SJSA1 (cell line): ENCODE measurements at regions not wholly inside any gene's neighbourhood (a gene's known extent, or its start where the extent isn't known, plus 50 kb on each side); places are given as distances from the start of the nearest gene placed in this dataset.

Experiments
- DNase-seq, 2 experiments: peaks; one replicate each; pipeline ENCODE4 v3.0.0-alpha.2; 2015 to 2020; ENCODE audit warnings: low spot score in 2 of 2, low read depth in 1 of 2
- H3K27ac ChIP-seq: fragments of 250-450 bp; sonication (Bioruptor Pico); 2 replicates; pipeline ENCODE4 v1.5.1; 2020; ENCODE audit warnings: mild to moderate bottlenecking, moderate library complexity
- H3K27me3 ChIP-seq: fragments of 250-450 bp; sonication (Bioruptor Pico); replicated peaks from 2 replicates; pipeline ENCODE4 v1.5.1; 2020; ENCODE audit warnings: mild to moderate bottlenecking, moderate library complexity
- H3K36me3 ChIP-seq: fragments of 250-450 bp; sonication (Bioruptor Pico); 2 replicates; pipeline ENCODE4 v1.5.1; 2020; ENCODE audit warnings: mild to moderate bottlenecking
- H3K4me1 ChIP-seq: fragments of 250-450 bp; sonication (Bioruptor Pico); replicated peaks from 2 replicates; pipeline ENCODE4 v1.6.1; 2021; ENCODE audit warnings: mild to moderate bottlenecking
- H3K4me3 ChIP-seq: fragments of 250-450 bp; sonication (Bioruptor Pico); 2 replicates; pipeline ENCODE4 v1.5.1; 2020; ENCODE audit warnings: mild to moderate bottlenecking
- H3K9me3 ChIP-seq: fragments of 250-450 bp; sonication (Bioruptor Pico); replicated peaks from 2 replicates; pipeline ENCODE4 v1.5.1; 2020; ENCODE audit warnings: mild to moderate bottlenecking

- Histone ChIP-seq H3K4me3 (no peak overlapping the region), H3K36me3 (no peaks in the 10 kb centered on the region), H3K4me1 (no peaks in the 10 kb centered on the region), H3K27me3 (no peaks in the 10 kb centered on the region), H3K9me3 (no peaks in the 10 kb centered on the region), H3K27ac (no peak overlapping the region)
- DNase-seq, result no peak
Measured at GRCh38 chr7:46244757-46245156, 323.7 kb upstream of the IGFBP3 start.

GRCh38 chr7:46243406-46243805, 322.3 kb upstream of the IGFBP3 start:
- H3K9me3 ChIP-seq, result no peaks in the 10 kb centered on the region
- no peak for DNase-seq
- H3K4me1 ChIP-seq, result no peaks in the 10 kb centered on the region
- H3K27ac ChIP-seq, result no peak overlapping the region
- no peak overlapping the region for H3K4me3 ChIP-seq
- no peaks in the 10 kb centered on the region for H3K27me3 ChIP-seq
- H3K36me3 ChIP-seq, result no peaks in the 10 kb centered on the region

GRCh38 chr7:46239846-46240245, 318.8 kb upstream of the IGFBP3 start:
- H3K9me3 ChIP-seq, result no peaks in the 10 kb centered on the region
- no peaks in the 10 kb centered on the region for H3K4me1 ChIP-seq
- no peak for DNase-seq
- H3K27ac ChIP-seq, result no peak overlapping the region
- H3K4me3 ChIP-seq, result no peak overlapping the region
- no peaks in the 10 kb centered on the region for H3K36me3 ChIP-seq
- H3K27me3 ChIP-seq, result no peaks in the 10 kb centered on the region

- H3K4me1 ChIP-seq, result no peaks in the 10 kb centered on the region
- no peak overlapping the region for H3K27ac ChIP-seq
- no peaks in the 10 kb centered on the region for H3K27me3 ChIP-seq
- DNase-seq, result no peak
- no peak overlapping the region for H3K4me3 ChIP-seq
- no peaks in the 10 kb centered on the region for H3K36me3 ChIP-seq
- no peaks in the 10 kb centered on the region for H3K9me3 ChIP-seq
Measured at GRCh38 chr7:46237466-46237865, 316.4 kb upstream of the IGFBP3 start.

- no peak overlapping the region for H3K27ac ChIP-seq
- H3K27me3 ChIP-seq, result no peaks in the 10 kb centered on the region
- H3K9me3 ChIP-seq, result no peaks in the 10 kb centered on the region
- no peak for DNase-seq
- no peaks in the 10 kb centered on the region for H3K36me3 ChIP-seq
- peaks cover 10% of the 10 kb centered on the region for H3K4me1 ChIP-seq
- no peak overlapping the region for H3K4me3 ChIP-seq
Measured at GRCh38 chr7:46233585-46234329, 312.7 kb upstream of the IGFBP3 start.

GRCh38 chr7:46230990-46231305, 309.9 kb upstream of the IGFBP3 start:
- Histone ChIP-seq H3K27ac (no peak overlapping the region), H3K36me3 (no peaks in the 10 kb centered on the region), H3K9me3 (no peaks in the 10 kb centered on the region), H3K27me3 (no peaks in the 10 kb centered on the region), H3K4me1 (peaks cover 10% of the 10 kb centered on the region), H3K4me3 (no peak overlapping the region)
- no peak for DNase-seq

- peaks cover 10% of the 10 kb centered on the region for H3K4me1 ChIP-seq
- H3K27me3 ChIP-seq, result no peaks in the 10 kb centered on the region
- no peak for DNase-seq
- H3K27ac ChIP-seq, result no peak overlapping the region
- no peaks in the 10 kb centered on the region for H3K36me3 ChIP-seq
- no peak overlapping the region for H3K4me3 ChIP-seq
- no peaks in the 10 kb centered on the region for H3K9me3 ChIP-seq
Measured at GRCh38 chr7:46230298-46230989, 309.4 kb upstream of the IGFBP3 start.

- Histone ChIP-seq H3K27me3 (no peaks in the 10 kb centered on the region), H3K27ac (peak overlapping the region; percentile 37), H3K36me3 (no peaks in the 10 kb centered on the region), H3K4me3 (no peak overlapping the region), H3K9me3 (no peaks in the 10 kb centered on the region), H3K4me1 (peaks cover 10% of the 10 kb centered on the region)
- peak in 1 of 2 experiments; percentile 69 for DNase-seq
Measured at GRCh38 chr7:46229409-46229808, 308.3 kb upstream of the IGFBP3 start.

GRCh38 chr7:46226860-46227259, 305.8 kb upstream of the IGFBP3 start:
- Histone ChIP-seq H3K36me3 (no peaks in the 10 kb centered on the region), H3K27me3 (no peaks in the 10 kb centered on the region), H3K4me1 (peaks cover 10% of the 10 kb centered on the region), H3K27ac (no peak overlapping the region), H3K4me3 (no peak overlapping the region), H3K9me3 (no peaks in the 10 kb centered on the region)
- DNase-seq, result no peak

GRCh38 chr7:46224363-46224762, 303.3 kb upstream of the IGFBP3 start:
- no peak overlapping the region for H3K4me3 ChIP-seq
- no peak overlapping the region for H3K27ac ChIP-seq
- no peak for DNase-seq
- peaks cover 10% of the 10 kb centered on the region for H3K4me1 ChIP-seq
- H3K9me3 ChIP-seq, result no peaks in the 10 kb centered on the region; the same call in 1 of the 2 replicates
- H3K36me3 ChIP-seq, result no peaks in the 10 kb centered on the region
- H3K27me3 ChIP-seq, result no peaks in the 10 kb centered on the region

- no peak overlapping the region for H3K4me3 ChIP-seq
- no peaks in the 10 kb centered on the region for H3K36me3 ChIP-seq
- DNase-seq, result peak in 1 of 2 experiments; percentile 6
- H3K9me3 ChIP-seq, result no peaks in the 10 kb centered on the region; the same call in 1 of the 2 replicates
- H3K27me3 ChIP-seq, result no peaks in the 10 kb centered on the region
- H3K27ac ChIP-seq, result no peak overlapping the region
- peaks cover 5% of the 10 kb centered on the region for H3K4me1 ChIP-seq
Measured at GRCh38 chr7:46220066-46220630, 299.1 kb upstream of the IGFBP3 start.

GRCh38 chr7:46218461-46219200, 297.6 kb upstream of the IGFBP3 start:
- H3K9me3 ChIP-seq, result no peaks in the 10 kb centered on the region; the same call in 1 of the 2 replicates
- no peak overlapping the region for H3K4me3 ChIP-seq
- no peak overlapping the region for H3K27ac ChIP-seq
- H3K27me3 ChIP-seq, result no peaks in the 10 kb centered on the region
- H3K36me3 ChIP-seq, result no peaks in the 10 kb centered on the region
- no peak for DNase-seq
- H3K4me1 ChIP-seq, result peaks cover 5% of the 10 kb centered on the region

GRCh38 chr7:46215987-46216567, 295.0 kb upstream of the IGFBP3 start:
- Histone ChIP-seq H3K36me3 (no peaks in the 10 kb centered on the region), H3K27ac (no peak overlapping the region)

More at GRCh38 chr7:46215987-46216567, 295.0 kb upstream of the IGFBP3 start:
- no peaks in the 10 kb centered on the region; the same call in 1 of the 2 replicates for H3K9me3 ChIP-seq
- no peak overlapping the region for H3K4me3 ChIP-seq
- no peak for DNase-seq
- H3K4me1 ChIP-seq, result peaks cover 5% of the 10 kb centered on the region
- H3K27me3 ChIP-seq, result no peaks in the 10 kb centered on the region
